ENCODE measurements at regions not wholly inside any gene's neighbourhood (a gene's known extent, or its start where the extent isn't known, plus 50 kb on each side); places are given as distances from the start of the nearest gene placed in this dataset.

- no peak for DNase-seq (ENCODE audit: low read depth)
Observed at GRCh38 chr21:24115141-24115540, 1492.1 kb downstream of the MRPL39 start.

- no peak for DNase-seq (ENCODE audit: low read depth)
Observed at GRCh38 chr21:24112020-24112419, 1495.3 kb downstream of the MRPL39 start.

- no peak for DNase-seq (ENCODE audit: low read depth)
Observed at GRCh38 chr21:24110846-24111245, 1496.4 kb downstream of the MRPL39 start.

GRCh38 chr21:24097181-24097580 lies 1510.1 kb downstream of the MRPL39 start:
- no peak for DNase-seq (ENCODE audit: low read depth)

GRCh38 chr21:24096651-24097050 lies 1510.6 kb downstream of the MRPL39 start:
- DNase-seq (ENCODE audit: low read depth): no peak

GRCh38 chr21:24093032-24093431 lies 1514.2 kb downstream of the MRPL39 start:
- DNase-seq (ENCODE audit: low read depth): no peak

- no peak for DNase-seq (ENCODE audit: low read depth)
Observed at GRCh38 chr21:24076179-24076578, 1531.1 kb downstream of the MRPL39 start.

- no peak for DNase-seq (ENCODE audit: low read depth)
Observed at GRCh38 chr21:24055696-24056095, 1551.6 kb downstream of the MRPL39 start.

GRCh38 chr21:24050231-24050630 lies 1557.0 kb downstream of the MRPL39 start:
- no peak for DNase-seq (ENCODE audit: low read depth)

- no peak for DNase-seq (ENCODE audit: low read depth)
Observed at GRCh38 chr21:24046829-24047443, 1560.3 kb downstream of the MRPL39 start.

GRCh38 chr21:24045775-24046215 lies 1561.5 kb downstream of the MRPL39 start:
- DNase-seq (ENCODE audit: low read depth): no peak

- no peak for DNase-seq (ENCODE audit: low read depth)
Observed at GRCh38 chr21:24045373-24045772, 1561.9 kb downstream of the MRPL39 start.

GRCh38 chr21:24042687-24043086 lies 1564.6 kb downstream of the MRPL39 start:
- DNase-seq (ENCODE audit: low read depth): no peak

GRCh38 chr21:24032709-24033232 lies 1574.5 kb downstream of the MRPL39 start:
- no peak for DNase-seq (ENCODE audit: low read depth)

GRCh38 chr21:24027396-24027795 lies 1579.9 kb downstream of the MRPL39 start:
- no peak for DNase-seq (ENCODE audit: low read depth)

GRCh38 chr21:24025101-24025500 lies 1582.2 kb downstream of the MRPL39 start:
- DNase-seq (ENCODE audit: low read depth): no peak

- no peak for DNase-seq (ENCODE audit: low read depth)
Observed at GRCh38 chr21:24023936-24024335, 1583.3 kb downstream of the MRPL39 start.

- no peak for DNase-seq (ENCODE audit: low read depth)
Observed at GRCh38 chr21:24023402-24023801, 1583.9 kb downstream of the MRPL39 start.

GRCh38 chr21:24014381-24014780 lies 1592.9 kb downstream of the MRPL39 start:
- DNase-seq (ENCODE audit: low read depth): no peak

- DNase-seq (ENCODE audit: low read depth): no peak
Observed at GRCh38 chr21:24011087-24011486, 1596.2 kb downstream of the MRPL39 start.

GRCh38 chr21:24007592-24007991 lies 1599.7 kb downstream of the MRPL39 start:
- no peak for DNase-seq (ENCODE audit: low read depth)

GRCh38 chr21:23986987-23987386 lies 1620.3 kb downstream of the MRPL39 start:
- no peak for DNase-seq (ENCODE audit: low read depth)

- no peak for DNase-seq (ENCODE audit: low read depth)
Observed at GRCh38 chr21:23986214-23986613, 1621.1 kb downstream of the MRPL39 start.

GRCh38 chr21:23982546-23982945 lies 1624.7 kb downstream of the MRPL39 start:
- no peak for DNase-seq (ENCODE audit: low read depth)
